Heart right ventricle (tissue), 16 donors: ENCODE measurements at regions not wholly inside any gene's neighbourhood (a gene's known extent, or its start where the extent isn't known, plus 50 kb on each side); places are given as distances from the start of the nearest gene placed in this dataset.

Source experiments
- ATAC-seq, 8 donors: fragments of 200-7000 bp; cut with Tn5 transposase; one replicate each; pipeline ENCODE4 v1.9.1; 2020; ENCODE audit warnings: mild to moderate bottlenecking in 8 of 8, moderate library complexity in 8 of 8, moderate number of reproducible peaks in 1 of 8
- DNase-seq, 2 donors: peaks; one replicate each; pipeline ENCODE4 v3.0.0-alpha.2; 2020
- H3K27ac ChIP-seq, 10 donors: fragments of 200-600 bp; sonication (generic) in 2 of 10; one replicate each; pipeline versions ENCODE4 v1.5.0 to v1.8.0; 2020 to 2022; ENCODE audit warnings: mild to moderate bottlenecking in 3 of 10
- H3K27me3 ChIP-seq, 7 donors: fragments of 200-600 bp; one replicate each; pipeline ENCODE4 v1.8.0; 2021 to 2022; ENCODE audit warnings: mild to moderate bottlenecking in 2 of 7
- H3K36me3 ChIP-seq, 9 donors: fragments of 200-600 bp; sonication (generic) in 1 of 9; one replicate each; pipeline versions ENCODE4 v1.5.0 to v1.8.0; 2020 to 2022; ENCODE audit warnings: mild to moderate bottlenecking in 2 of 9
- H3K4me1 ChIP-seq, 9 donors: fragments of 200-600 bp; sonication (generic) in 1 of 9; one replicate each; pipeline versions ENCODE4 v1.5.0 to v1.8.0; 2020 to 2022; ENCODE audit warnings: mild to moderate bottlenecking in 4 of 9
- H3K4me3 ChIP-seq, 10 donors: fragments of 200-600 bp; sonication (generic) in 2 of 10; one replicate each; pipeline versions ENCODE4 v1.5.0 to v1.8.0; 2020 to 2022; ENCODE audit warnings: mild to moderate bottlenecking in 7 of 10, moderate library complexity in 2 of 10
- H3K9me3 ChIP-seq, 11 donors: fragments of 200-600 bp in 10 of 11; sonication (generic) in 2 of 11; one replicate each; pipeline versions ENCODE4 v1.5.0 to v1.8.0; 2013 to 2022; ENCODE audit warnings: mild to moderate bottlenecking in 2 of 11, control low read depth in 1 of 11, moderate library complexity in 1 of 11
- WGBS, 2 donors: extraction: QIAGEN DNeasy Blood & Tissue Kit; methylation state at CpG; one replicate each; pipeline ENCODE4 v1.1.7; 2013; ENCODE audit warnings: inconsistent platforms in 1 of 2; 5-methylcytosine and 5-hydroxymethylcytosine counted together
- intact Hi-C, 10 donors: fragments of 100-400 bp; cut with DNase I; formaldehyde crosslinking; loops; one replicate each; pipeline versions ENCODE4 v1.11.1 to v1.14.2; 2022
- TF ChIP-seq, protein P1 (sequence below), 9 donors: fragments of 200-600 bp; sonication (generic) in 2 of 9; IDR thresholded peaks; one replicate each; pipeline versions ENCODE4 v1.5.0 to v1.8.0; 2021 to 2022; ENCODE audit warnings: antibody characterized with exemption in 9 of 9, mild to moderate bottlenecking in 5 of 9, moderate library complexity in 1 of 9
- donor health status: Arrhythmogenic right ventricular cardiomyopathy.
- donor health status: ischemic (EF 13 %, LVEDD 7.1; RV severe dilation, severe dysfunction).
- donor health status: healthy with polysubstance abuse.
- donor health status: DM: no; HTN: yes; CAD: no.
- donor health status: DM: no; HTN: no; CAD: no.
- donor health status: ischemic (EF 25% LVEDD 6.9; RV normal size, moderate dysfunction).
- donor health status: ischemic (EF 25% LVEDD 5.7; RV mildly dilated, moderate dysfunction).
- donor health status: healthy.
- donor health status: DM: yes; HTN: yes; CAD: no.
- donor health status: Ischemic cardiomyopathy.
- donor health status: ischemic (EF 35%, LVEDD 5.7; RV mildly dilated, moderate dysfunction).
- donor health status: nonischemic (EF 11% LVEDD 7.7; RV severe dilation, severe dysfunction).
- donor health status: DM: yes; HTN: yes; CAD: no.
- donor health status: PGD.
- donor health status: ischemic (EF 29% LVEDD 5.4; RV normal size, mild dysfunction).
- donor health status: nonischemic (EF 23%, LVEDD 6.1; RV moderate dilation, normal function).

DNA sequence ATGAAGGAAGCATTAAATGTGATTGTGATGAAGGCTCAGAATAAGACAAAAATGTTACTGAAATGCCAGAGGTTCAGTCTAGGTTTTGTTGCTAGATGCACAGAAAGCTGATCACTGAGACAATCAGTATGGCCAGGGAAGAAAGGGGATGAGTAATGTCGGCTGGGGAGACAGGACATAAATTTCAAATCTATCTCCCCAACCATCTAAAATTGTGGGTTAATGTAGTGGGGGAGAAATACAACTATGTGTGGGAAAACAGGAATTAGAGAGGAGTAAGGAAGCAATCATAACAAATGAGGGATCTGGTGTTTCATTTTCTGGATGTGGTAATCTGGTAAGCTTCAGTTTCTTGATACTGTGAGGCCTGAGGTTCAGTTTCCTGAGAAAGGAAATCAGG lies 1111.0 kb downstream of the XPNPEP1 start:
- 61 to 76% methylated on average over 1 of the region's 1 CpG for WGBS, 2 donors
- intact Hi-C loops: no loop called here
- Histone ChIP-seq H3K4me1 (no peaks in the 10 kb centered on the region), H3K4me3 (no peak overlapping the region), H3K27me3 (no peaks in the 10 kb centered on the region), H3K27ac (no peak overlapping the region), H3K9me3 (no peaks in the 10 kb centered on the region), H3K36me3 (no peaks in the 10 kb centered on the region)
- TF ChIP-seq, protein P1, sequence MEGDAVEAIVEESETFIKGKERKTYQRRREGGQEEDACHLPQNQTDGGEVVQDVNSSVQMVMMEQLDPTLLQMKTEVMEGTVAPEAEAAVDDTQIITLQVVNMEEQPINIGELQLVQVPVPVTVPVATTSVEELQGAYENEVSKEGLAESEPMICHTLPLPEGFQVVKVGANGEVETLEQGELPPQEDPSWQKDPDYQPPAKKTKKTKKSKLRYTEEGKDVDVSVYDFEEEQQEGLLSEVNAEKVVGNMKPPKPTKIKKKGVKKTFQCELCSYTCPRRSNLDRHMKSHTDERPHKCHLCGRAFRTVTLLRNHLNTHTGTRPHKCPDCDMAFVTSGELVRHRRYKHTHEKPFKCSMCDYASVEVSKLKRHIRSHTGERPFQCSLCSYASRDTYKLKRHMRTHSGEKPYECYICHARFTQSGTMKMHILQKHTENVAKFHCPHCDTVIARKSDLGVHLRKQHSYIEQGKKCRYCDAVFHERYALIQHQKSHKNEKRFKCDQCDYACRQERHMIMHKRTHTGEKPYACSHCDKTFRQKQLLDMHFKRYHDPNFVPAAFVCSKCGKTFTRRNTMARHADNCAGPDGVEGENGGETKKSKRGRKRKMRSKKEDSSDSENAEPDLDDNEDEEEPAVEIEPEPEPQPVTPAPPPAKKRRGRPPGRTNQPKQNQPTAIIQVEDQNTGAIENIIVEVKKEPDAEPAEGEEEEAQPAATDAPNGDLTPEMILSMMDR (IDR thresholded peaks at IDR 0.05): no peak
- ATAC-seq (no peak), DNase-seq (no peak)

DNA sequence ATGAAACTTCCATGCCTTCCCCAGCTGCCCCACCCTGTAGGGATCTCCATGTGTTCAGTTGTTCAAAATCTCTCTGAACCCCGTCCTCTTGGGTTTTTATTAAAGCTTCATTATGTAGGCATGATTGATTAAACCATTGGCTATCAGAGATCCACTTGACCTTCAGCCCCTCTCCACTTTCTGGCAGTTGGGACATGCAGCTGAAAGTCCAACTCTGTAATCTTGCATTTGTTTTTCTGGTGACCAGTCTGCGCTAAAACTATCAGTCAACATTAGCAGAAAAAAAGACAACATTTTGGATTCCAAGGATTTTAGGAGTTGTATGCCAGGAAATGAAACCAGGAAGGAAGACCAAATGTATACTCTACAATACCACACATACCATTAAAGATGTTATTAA lies 1115.1 kb downstream of the XPNPEP1 start:
- intact Hi-C loops: no loop called here
- H3K36me3 ChIP-seq: no peaks in the 10 kb centered on the region
- no peak for ATAC-seq
- DNase-seq: no peak
- H3K9me3 ChIP-seq: no peaks in the 10 kb centered on the region
- no peak overlapping the region for H3K27ac ChIP-seq
- 56 to 71% methylated on average over 2 of the region's 2 CpGs for WGBS, 2 donors
- H3K4me3 ChIP-seq: no peak overlapping the region
- no peaks in the 10 kb centered on the region for H3K27me3 ChIP-seq
- TF ChIP-seq, protein P1 (IDR thresholded peaks at IDR 0.05): no peak
- H3K4me1 ChIP-seq: no peaks in the 10 kb centered on the region

DNA sequence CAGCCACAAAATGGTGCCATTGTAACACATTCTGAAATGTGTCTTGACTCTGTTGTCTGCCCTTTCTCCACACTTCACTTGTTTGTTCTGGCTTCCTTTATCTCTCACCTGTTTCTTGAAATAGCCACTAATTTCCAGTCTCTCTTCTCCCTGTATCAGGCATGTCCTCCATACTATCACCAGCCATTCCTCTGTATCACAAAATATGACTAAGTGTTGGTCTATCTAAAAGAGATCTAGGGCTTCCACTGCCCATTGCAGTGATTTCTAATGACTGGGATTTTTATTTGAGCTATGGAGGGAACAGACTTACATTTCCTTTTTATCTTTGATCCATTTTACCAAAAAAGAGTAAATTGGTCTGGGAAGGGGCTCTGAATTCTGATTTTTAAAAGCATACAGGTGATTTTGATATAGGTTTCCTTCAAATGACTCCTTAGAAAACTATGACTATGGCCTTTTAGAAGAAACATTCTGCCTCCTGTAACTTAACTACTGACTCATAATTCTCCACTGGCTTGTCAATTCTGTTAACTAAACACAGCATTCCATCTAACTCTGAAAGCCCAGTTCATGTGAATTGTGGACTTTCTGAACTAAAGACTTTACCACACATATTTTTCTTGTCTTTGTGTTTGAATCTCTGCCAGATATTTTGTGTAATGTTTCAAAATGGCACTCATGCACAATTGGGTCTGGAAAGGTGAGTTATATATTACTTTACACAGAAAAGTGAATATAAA lies 1121.4 kb downstream of the XPNPEP1 start:
- DNase-seq (no peak), ATAC-seq (no peak)
- no peaks in the 10 kb centered on the region for H3K9me3 ChIP-seq
- H3K4me3 ChIP-seq: no peak overlapping the region
- intact Hi-C loops: no loop called here
- H3K4me1 ChIP-seq: no peaks in the 10 kb centered on the region
- H3K36me3 ChIP-seq: no peaks in the 10 kb centered on the region
- H3K27ac ChIP-seq: no peak overlapping the region
- no peaks in the 10 kb centered on the region for H3K27me3 ChIP-seq
- TF ChIP-seq, protein P1 (IDR thresholded peaks at IDR 0.05): no peak

DNA sequence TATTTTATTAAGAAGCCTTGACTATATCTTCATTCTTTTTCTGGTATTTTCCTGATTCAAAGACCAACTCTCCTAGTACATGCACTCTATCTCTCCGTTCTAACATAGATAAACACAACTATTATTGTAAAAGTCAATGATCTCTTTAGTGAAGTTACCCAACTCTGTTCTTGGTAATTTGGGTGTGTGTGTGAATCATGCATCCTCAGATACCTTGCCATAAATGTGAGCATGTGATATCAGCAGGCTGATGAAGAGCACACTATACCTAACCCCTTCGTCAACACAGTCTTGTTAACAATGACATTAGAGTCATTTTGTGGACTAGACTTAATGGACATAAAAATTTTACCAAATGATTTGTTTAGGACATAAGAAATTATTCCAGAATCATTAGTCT lies 1122.1 kb downstream of the XPNPEP1 start:
- no peaks in the 10 kb centered on the region for H3K27me3 ChIP-seq
- TF ChIP-seq, protein P1 (IDR thresholded peaks at IDR 0.05): no peak
- H3K4me3 ChIP-seq: no peak overlapping the region
- ATAC-seq (no peak), DNase-seq (no peak)
- H3K27ac ChIP-seq: no peak overlapping the region
- intact Hi-C loops: no loop called here
- no peaks in the 10 kb centered on the region for H3K9me3 ChIP-seq
- WGBS, 2 donors: 79 to 87% methylated on average over 2 of the region's 2 CpGs
- no peaks in the 10 kb centered on the region for H3K36me3 ChIP-seq
- H3K4me1 ChIP-seq: no peaks in the 10 kb centered on the region
